ENCODE measurements at regions not wholly inside any gene's neighbourhood (a gene's known extent, or its start where the extent isn't known, plus 50 kb on each side); places are given as distances from the start of the nearest gene placed in this dataset.
"Not testable (repeated sequence)": the region's sequence is repeated elsewhere in the genome, so short reads cannot be mapped to it uniquely, and the experiment has no call there.

GRCh38 chr2:126952216-126952615, 53.5 kb downstream of the TEX51 start:
- DNase-seq (ENCODE audit: low read depth) = peak; percentile 8
- no peak overlapping the region for H3K4me3 ChIP-seq (replicated peaks; ENCODE audit: low read depth, low read length)
- TF ChIP-seq CTCF (IDR thresholded peaks at IDR 0.05; ENCODE audit: low read length, missing control alignments) = no peak

- TF ChIP-seq CTCF (IDR thresholded peaks at IDR 0.05; ENCODE audit: low read length, missing control alignments) = no peak
- H3K4me3 ChIP-seq (replicated peaks; ENCODE audit: low read depth, low read length) = no peak overlapping the region
- no peak for DNase-seq (ENCODE audit: low read depth)
These were observed 54.8 kb downstream of the TEX51 start for GRCh38 chr2:126953483-126953882.

GRCh38 chr2:126954831-126955230, 56.1 kb downstream of the TEX51 start:
- TF ChIP-seq CTCF (IDR thresholded peaks at IDR 0.05; ENCODE audit: low read length, missing control alignments) = no peak
- no peak overlapping the region for H3K4me3 ChIP-seq (replicated peaks; ENCODE audit: low read depth, low read length)
- DNase-seq (ENCODE audit: low read depth) = no peak

- DNase-seq (ENCODE audit: low read depth); H3K4me3 ChIP-seq (replicated peaks; ENCODE audit: low read depth, low read length): not testable (repeated sequence)
These were observed 58.1 kb downstream of the TEX51 start for GRCh38 chr2:126956773-126957172.

GRCh38 chr2:126963390-126963789, 64.7 kb downstream of the TEX51 start:
- DNase-seq (ENCODE audit: low read depth) = no peak
- no peak overlapping the region for H3K4me3 ChIP-seq (replicated peaks; ENCODE audit: low read depth, low read length)
- TF ChIP-seq CTCF (IDR thresholded peaks at IDR 0.05; ENCODE audit: low read length, missing control alignments) = no peak

- DNase-seq (ENCODE audit: low read depth) = no peak
- no peak overlapping the region for H3K4me3 ChIP-seq (replicated peaks; ENCODE audit: low read depth, low read length)
- TF ChIP-seq CTCF (IDR thresholded peaks at IDR 0.05; ENCODE audit: low read length, missing control alignments) = no peak
These were observed 67.9 kb downstream of the TEX51 start for GRCh38 chr2:126966601-126967000.

- no peak for DNase-seq (ENCODE audit: low read depth)
- TF ChIP-seq CTCF (IDR thresholded peaks at IDR 0.05; ENCODE audit: low read length, missing control alignments) = no peak
- H3K4me3 ChIP-seq (replicated peaks; ENCODE audit: low read depth, low read length) = no peak overlapping the region
These were observed 71.9 kb downstream of the TEX51 start for GRCh38 chr2:126970583-126970982.

GRCh38 chr2:126971162-126971480, 72.4 kb downstream of the TEX51 start:
- H3K4me3 ChIP-seq (replicated peaks; ENCODE audit: low read depth, low read length) = no peak overlapping the region
- DNase-seq (ENCODE audit: low read depth) = no peak
- TF ChIP-seq CTCF (IDR thresholded peaks at IDR 0.05; ENCODE audit: low read length, missing control alignments) = no peak
